Lung microvascular endothelial cell (primary cell): ENCODE measurements at regions not wholly inside any gene's neighbourhood (a gene's known extent, or its start where the extent isn't known, plus 50 kb on each side); places are given as distances from the start of the nearest gene placed in this dataset.
A peak's percentile ranks its signal among the peaks of the same experiment; 100 is the strongest.
"Not testable (repeated sequence)": the region's sequence is repeated elsewhere in the genome, so short reads cannot be mapped to it uniquely, and the experiment has no call there.

Experiments
- DNase-seq, 2 donors: peaks; one replicate each; pipeline versions ENCODE4 v3.0.0 to v3.0.0-alpha.2; 2010; ENCODE audit warnings: low read depth in 2 of 2

GRCh38 chr12:67759829-67760228, 111.3 kb downstream of the DYRK2 start:
- DNase-seq = no peak

- no peak for DNase-seq
These were observed 112.2 kb downstream of the DYRK2 start for GRCh38 chr12:67760586-67761275.

GRCh38 chr12:67761566-67761965, 113.0 kb downstream of the DYRK2 start:
- DNase-seq = no peak

GRCh38 chr12:67764055-67764454, 115.5 kb downstream of the DYRK2 start:
- no peak for DNase-seq

- no peak for DNase-seq
These were observed 116.5 kb downstream of the DYRK2 start for GRCh38 chr12:67764946-67765619.

GRCh38 chr12:67765776-67766766, 117.5 kb downstream of the DYRK2 start:
- peak; percentile 60 to 62 for DNase-seq

GRCh38 chr12:67772267-67773169, 124.0 kb downstream of the DYRK2 start:
- no peak for DNase-seq

- DNase-seq = no peak
These were observed 125.4 kb downstream of the DYRK2 start for GRCh38 chr12:67773896-67774295.

- no peak for DNase-seq
These were observed 126.5 kb downstream of the DYRK2 start for GRCh38 chr12:67774983-67775587.

- no peak for DNase-seq
These were observed 132.1 kb downstream of the DYRK2 start for GRCh38 chr12:67780580-67781084.

GRCh38 chr12:67782573-67782972, 134.0 kb downstream of the DYRK2 start:
- no peak for DNase-seq

- no peak for DNase-seq
These were observed 134.8 kb downstream of the DYRK2 start for GRCh38 chr12:67783393-67783792.

- DNase-seq = peak in 1 of 2 donors; percentile 4
These were observed 136.3 kb downstream of the DYRK2 start for GRCh38 chr12:67784831-67785230.

- no peak for DNase-seq
These were observed 137.5 kb downstream of the DYRK2 start for GRCh38 chr12:67786086-67786485.

GRCh38 chr12:67788118-67788517, 139.6 kb downstream of the DYRK2 start:
- DNase-seq = no peak

- DNase-seq = no peak
These were observed 140.7 kb downstream of the DYRK2 start for GRCh38 chr12:67789266-67789665.

GRCh38 chr12:67790660-67791059, 142.1 kb downstream of the DYRK2 start:
- no peak for DNase-seq

GRCh38 chr12:67791362-67791761, 142.8 kb downstream of the DYRK2 start:
- DNase-seq = not testable (repeated sequence)

GRCh38 chr12:67792185-67792584, 143.6 kb downstream of the DYRK2 start:
- DNase-seq = no peak

GRCh38 chr12:67794161-67794560, 145.6 kb downstream of the DYRK2 start:
- no peak for DNase-seq
